ENCODE measurements at regions not wholly inside any gene's neighbourhood (a gene's known extent, or its start where the extent isn't known, plus 50 kb on each side); places are given as distances from the start of the nearest gene placed in this dataset.

- H3K4me1 ChIP-seq (ENCODE audit: control insufficient read depth, insufficient read depth, low read length): no peaks in the 10 kb centered on the region
These were observed 92.2 kb downstream of the MAF start for GRCh38 chr16:79508294-79508693.

GRCh38 chr16:79505344-79505743, 95.2 kb downstream of the MAF start:
- no peak for TF ChIP-seq CTCF (IDR thresholded peaks at IDR 0.05)
- no peak for TF ChIP-seq SIN3A (IDR thresholded peaks at IDR 0.05; ENCODE audit: borderline replicate concordance, insufficient read depth, low read depth, low read length)
- TF ChIP-seq POLR2AphosphoS5 (IDR thresholded peaks at IDR 0.05; ENCODE audit: low read depth, low read length): no peak
- no peak for TF ChIP-seq TCF7L2 (IDR thresholded peaks at IDR 0.05; ENCODE audit: low read depth, low read length)
- no peak for TF ChIP-seq REST (IDR thresholded peaks at IDR 0.05; ENCODE audit: insufficient read depth in 1 of 2, low read depth in 2 of 2, low read length in 1 of 2)
- POLR2A ChIA-PET: no interaction called here

More at GRCh38 chr16:79508294-79508693, 92.2 kb downstream of the MAF start:
- no peaks in the 10 kb centered on the region for H3K9me3 ChIP-seq (ENCODE audit: control insufficient read depth, insufficient read depth, low read depth, low read length)
- intact Hi-C loops (cut with micrococcal nuclease; ENCODE audit: unreplicated experiment): no loop called here
- H3K27ac ChIP-seq (ENCODE audit: low read length): no peak overlapping the region
- ChIA-PET POLR2A (no interaction called here), CTCF (no interaction called here)
- TF ChIP-seq SIN3A (IDR thresholded peaks at IDR 0.05; ENCODE audit: borderline replicate concordance, insufficient read depth, low read depth, low read length): no peak
- TF ChIP-seq REST (IDR thresholded peaks at IDR 0.05; ENCODE audit: insufficient read depth in 1 of 2, low read depth in 2 of 2, low read length in 1 of 2): no peak
- no peak for TF ChIP-seq TCF7L2 (IDR thresholded peaks at IDR 0.05; ENCODE audit: low read depth, low read length)
- no peak for TF ChIP-seq CTCF (IDR thresholded peaks at IDR 0.05)
- no peak for TF ChIP-seq POLR2AphosphoS5 (IDR thresholded peaks at IDR 0.05; ENCODE audit: low read depth, low read length)
- no peak for ATAC-seq
- BruUV-seq (replicated peaks): no TSS peak
- in situ Hi-C loops (cut with HindIII; ENCODE audit: low pct_unique_long_range_greater_than_20kb, low sequenced_read_pairs): no loop called here
- H3K36me3 ChIP-seq (ENCODE audit: control insufficient read depth, insufficient read depth, low read length): no peaks in the 10 kb centered on the region
- DNase-seq (ENCODE audit: low read depth, low spot score): no peak
- no peak overlapping the region for H3K4me3 ChIP-seq (ENCODE audit: low read depth in 2 of 2, low read length in 2 of 2)
- H3K27me3 ChIP-seq (ENCODE audit: control insufficient read depth, insufficient read depth, low read length): no peaks in the 10 kb centered on the region

More at GRCh38 chr16:79505344-79505743, 95.2 kb downstream of the MAF start:
- intact Hi-C loops (cut with micrococcal nuclease; ENCODE audit: unreplicated experiment) (no loop called here), in situ Hi-C loops (cut with HindIII; ENCODE audit: low pct_unique_long_range_greater_than_20kb, low sequenced_read_pairs) (no loop called here)
- no peaks in the 10 kb centered on the region for H3K4me1 ChIP-seq (ENCODE audit: control insufficient read depth, insufficient read depth, low read length)
- CTCF ChIA-PET: no interaction called here
- no peak overlapping the region for H3K27ac ChIP-seq (ENCODE audit: low read length)
- H3K9me3 ChIP-seq (ENCODE audit: control insufficient read depth, insufficient read depth, low read depth, low read length): no peaks in the 10 kb centered on the region
- no peaks in the 10 kb centered on the region for H3K27me3 ChIP-seq (ENCODE audit: control insufficient read depth, insufficient read depth, low read length)
- no peaks in the 10 kb centered on the region for H3K36me3 ChIP-seq (ENCODE audit: control insufficient read depth, insufficient read depth, low read length)
- DNase-seq (ENCODE audit: low read depth, low spot score) (no peak), ATAC-seq (no peak)
- BruUV-seq (replicated peaks): no TSS peak
- no peak overlapping the region for H3K4me3 ChIP-seq (ENCODE audit: low read depth in 2 of 2, low read length in 2 of 2)
